ENCODE measurements at regions not wholly inside any gene's neighbourhood (a gene's known extent, or its start where the extent isn't known, plus 50 kb on each side); places are given as distances from the start of the nearest gene placed in this dataset.

- TF ChIP-seq CTCF (IDR thresholded peaks at IDR 0.05) (no peak), TCF12 (IDR thresholded peaks at IDR 0.05) (no peak), RAD21 (IDR thresholded peaks at IDR 0.05; ENCODE audit: low read length) (no peak), POLR2AphosphoS5 (IDR thresholded peaks at IDR 0.05; ENCODE audit: low read depth, low read length) (no peak), TAF1 (IDR thresholded peaks at IDR 0.05; ENCODE audit: borderline replicate concordance, low read depth, low read length) (no peak), RCOR1 (IDR thresholded peaks at IDR 0.05; ENCODE audit: low read length) (no peak), EZH2phosphoT487 (IDR thresholded peaks at IDR 0.05; ENCODE audit: borderline replicate concordance, low read depth) (no peak), TEAD4 (IDR thresholded peaks at IDR 0.05; ENCODE audit: borderline replicate concordance, insufficient read depth) (no peak), CHD2 (IDR thresholded peaks at IDR 0.05; ENCODE audit: low read length, partially characterized antibody) (no peak), MXI1 (IDR thresholded peaks at IDR 0.05; ENCODE audit: low read depth, low read length) (no peak), JUND (IDR thresholded peaks at IDR 0.05) (no peak), MEF2A (IDR thresholded peaks at IDR 0.05; ENCODE audit: borderline replicate concordance, low read depth) (no peak)
- TF ChIP-seq, protein P1, sequence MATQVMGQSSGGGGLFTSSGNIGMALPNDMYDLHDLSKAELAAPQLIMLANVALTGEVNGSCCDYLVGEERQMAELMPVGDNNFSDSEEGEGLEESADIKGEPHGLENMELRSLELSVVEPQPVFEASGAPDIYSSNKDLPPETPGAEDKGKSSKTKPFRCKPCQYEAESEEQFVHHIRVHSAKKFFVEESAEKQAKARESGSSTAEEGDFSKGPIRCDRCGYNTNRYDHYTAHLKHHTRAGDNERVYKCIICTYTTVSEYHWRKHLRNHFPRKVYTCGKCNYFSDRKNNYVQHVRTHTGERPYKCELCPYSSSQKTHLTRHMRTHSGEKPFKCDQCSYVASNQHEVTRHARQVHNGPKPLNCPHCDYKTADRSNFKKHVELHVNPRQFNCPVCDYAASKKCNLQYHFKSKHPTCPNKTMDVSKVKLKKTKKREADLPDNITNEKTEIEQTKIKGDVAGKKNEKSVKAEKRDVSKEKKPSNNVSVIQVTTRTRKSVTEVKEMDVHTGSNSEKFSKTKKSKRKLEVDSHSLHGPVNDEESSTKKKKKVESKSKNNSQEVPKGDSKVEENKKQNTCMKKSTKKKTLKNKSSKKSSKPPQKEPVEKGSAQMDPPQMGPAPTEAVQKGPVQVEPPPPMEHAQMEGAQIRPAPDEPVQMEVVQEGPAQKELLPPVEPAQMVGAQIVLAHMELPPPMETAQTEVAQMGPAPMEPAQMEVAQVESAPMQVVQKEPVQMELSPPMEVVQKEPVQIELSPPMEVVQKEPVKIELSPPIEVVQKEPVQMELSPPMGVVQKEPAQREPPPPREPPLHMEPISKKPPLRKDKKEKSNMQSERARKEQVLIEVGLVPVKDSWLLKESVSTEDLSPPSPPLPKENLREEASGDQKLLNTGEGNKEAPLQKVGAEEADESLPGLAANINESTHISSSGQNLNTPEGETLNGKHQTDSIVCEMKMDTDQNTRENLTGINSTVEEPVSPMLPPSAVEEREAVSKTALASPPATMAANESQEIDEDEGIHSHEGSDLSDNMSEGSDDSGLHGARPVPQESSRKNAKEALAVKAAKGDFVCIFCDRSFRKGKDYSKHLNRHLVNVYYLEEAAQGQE (IDR thresholded peaks at IDR 0.05; ENCODE audit: low read depth, low read length): no peak
These were observed 68.7 kb upstream of the FN1 start for GRCh38 chr2:215504547-215504946.

All from SK-N-SH (cell line).